SK-N-SH treated with all-trans-retinoic acid at 6 μM for 48 hours (cell line): ENCODE measurements at regions not wholly inside any gene's neighbourhood (a gene's known extent, or its start where the extent isn't known, plus 50 kb on each side); places are given as distances from the start of the nearest gene placed in this dataset.

Experiments
- ARNTL ChIP-seq: fragments of 450-650 bp; formaldehyde crosslinking; IDR thresholded peaks from 2 replicates; pipeline ENCODE4 v1.5.0; 2020; ENCODE audit warnings: low read depth, mild to moderate bottlenecking, moderate library complexity, borderline replicate concordance
- ESRRG ChIP-seq: fragments of 250-450 bp; sonication (Bioruptor Pico); IDR thresholded peaks from 2 replicates; pipeline ENCODE4 v1.6.1; 2021; ENCODE audit warnings: mild to moderate bottlenecking
- POU6F1 ChIP-seq: fragments of 250-450 bp; sonication (Bioruptor Pico); IDR thresholded peaks from 2 replicates; pipeline ENCODE4 v1.8.0; 2021; ENCODE audit warnings: low read depth, mild to moderate bottlenecking, moderate library complexity, borderline replicate concordance
- RARB ChIP-seq: fragments of 250-450 bp; sonication (Bioruptor Pico); IDR thresholded peaks from 2 replicates; pipeline ENCODE4 v1.8.0; 2021; ENCODE audit warnings: mild to moderate bottlenecking, moderate library complexity
- TCF4 ChIP-seq: fragments of 250-450 bp; sonication (Bioruptor Pico); IDR thresholded peaks from 2 replicates; pipeline ENCODE4 v1.8.0; 2021; ENCODE audit warnings: mild to moderate bottlenecking, moderate library complexity, borderline replicate concordance
- ZC3H10 ChIP-seq: fragments of 250-450 bp; sonication (Bioruptor Pico); IDR thresholded peaks from 2 replicates; pipeline ENCODE4 v1.5.1; 2021; ENCODE audit warnings: mild to moderate bottlenecking, moderate library complexity
- ZFP3 ChIP-seq: fragments of 250-450 bp; sonication (Bioruptor Pico); IDR thresholded peaks from 2 replicates; pipeline ENCODE4 v1.5.0; 2020; ENCODE audit warnings: mild to moderate bottlenecking, moderate library complexity
- ZNF8 ChIP-seq: fragments of 450-650 bp; formaldehyde crosslinking; IDR thresholded peaks from 2 replicates; pipeline ENCODE4 v1.5.0; 2020; ENCODE audit warnings: mild to moderate bottlenecking, moderate library complexity
- TF ChIP-seq, protein P1 (sequence below): fragments of 250-450 bp; sonication (Bioruptor Pico); IDR thresholded peaks from 2 replicates; pipeline ENCODE4 v1.5.0; 2020; ENCODE audit warnings: mild to moderate bottlenecking, moderate library complexity
- TF ChIP-seq, protein P2 (sequence below): fragments of 250-450 bp; sonication (Bioruptor Pico); IDR thresholded peaks from 2 replicates; pipeline ENCODE4 v1.8.0; 2020; ENCODE audit warnings: mild to moderate bottlenecking, moderate library complexity, borderline replicate concordance

- TF ChIP-seq, protein P1, sequence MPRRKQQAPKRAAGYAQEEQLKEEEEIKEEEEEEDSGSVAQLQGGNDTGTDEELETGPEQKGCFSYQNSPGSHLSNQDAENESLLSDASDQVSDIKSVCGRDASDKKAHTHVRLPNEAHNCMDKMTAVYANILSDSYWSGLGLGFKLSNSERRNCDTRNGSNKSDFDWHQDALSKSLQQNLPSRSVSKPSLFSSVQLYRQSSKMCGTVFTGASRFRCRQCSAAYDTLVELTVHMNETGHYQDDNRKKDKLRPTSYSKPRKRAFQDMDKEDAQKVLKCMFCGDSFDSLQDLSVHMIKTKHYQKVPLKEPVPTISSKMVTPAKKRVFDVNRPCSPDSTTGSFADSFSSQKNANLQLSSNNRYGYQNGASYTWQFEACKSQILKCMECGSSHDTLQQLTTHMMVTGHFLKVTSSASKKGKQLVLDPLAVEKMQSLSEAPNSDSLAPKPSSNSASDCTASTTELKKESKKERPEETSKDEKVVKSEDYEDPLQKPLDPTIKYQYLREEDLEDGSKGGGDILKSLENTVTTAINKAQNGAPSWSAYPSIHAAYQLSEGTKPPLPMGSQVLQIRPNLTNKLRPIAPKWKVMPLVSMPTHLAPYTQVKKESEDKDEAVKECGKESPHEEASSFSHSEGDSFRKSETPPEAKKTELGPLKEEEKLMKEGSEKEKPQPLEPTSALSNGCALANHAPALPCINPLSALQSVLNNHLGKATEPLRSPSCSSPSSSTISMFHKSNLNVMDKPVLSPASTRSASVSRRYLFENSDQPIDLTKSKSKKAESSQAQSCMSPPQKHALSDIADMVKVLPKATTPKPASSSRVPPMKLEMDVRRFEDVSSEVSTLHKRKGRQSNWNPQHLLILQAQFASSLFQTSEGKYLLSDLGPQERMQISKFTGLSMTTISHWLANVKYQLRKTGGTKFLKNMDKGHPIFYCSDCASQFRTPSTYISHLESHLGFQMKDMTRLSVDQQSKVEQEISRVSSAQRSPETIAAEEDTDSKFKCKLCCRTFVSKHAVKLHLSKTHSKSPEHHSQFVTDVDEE (CRISPR knock-in tag), result no peak
- no peak for TF ChIP-seq ARNTL
- TF ChIP-seq, protein P2, sequence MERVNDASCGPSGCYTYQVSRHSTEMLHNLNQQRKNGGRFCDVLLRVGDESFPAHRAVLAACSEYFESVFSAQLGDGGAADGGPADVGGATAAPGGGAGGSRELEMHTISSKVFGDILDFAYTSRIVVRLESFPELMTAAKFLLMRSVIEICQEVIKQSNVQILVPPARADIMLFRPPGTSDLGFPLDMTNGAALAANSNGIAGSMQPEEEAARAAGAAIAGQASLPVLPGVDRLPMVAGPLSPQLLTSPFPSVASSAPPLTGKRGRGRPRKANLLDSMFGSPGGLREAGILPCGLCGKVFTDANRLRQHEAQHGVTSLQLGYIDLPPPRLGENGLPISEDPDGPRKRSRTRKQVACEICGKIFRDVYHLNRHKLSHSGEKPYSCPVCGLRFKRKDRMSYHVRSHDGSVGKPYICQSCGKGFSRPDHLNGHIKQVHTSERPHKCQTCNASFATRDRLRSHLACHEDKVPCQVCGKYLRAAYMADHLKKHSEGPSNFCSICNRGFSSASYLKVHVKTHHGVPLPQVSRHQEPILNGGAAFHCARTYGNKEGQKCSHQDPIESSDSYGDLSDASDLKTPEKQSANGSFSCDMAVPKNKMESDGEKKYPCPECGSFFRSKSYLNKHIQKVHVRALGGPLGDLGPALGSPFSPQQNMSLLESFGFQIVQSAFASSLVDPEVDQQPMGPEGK (CRISPR knock-in tag), result no peak
- TF ChIP-seq POU6F1 (CRISPR knock-in tag), result no peak
- TF ChIP-seq ZC3H10, result no peak
- TF ChIP-seq RARB (CRISPR knock-in tag), result no peak
- TF ChIP-seq TCF4 (CRISPR knock-in tag), result no peak
- no peak for TF ChIP-seq ESRRG (CRISPR knock-in tag)
- TF ChIP-seq ZNF8, result no peak
- TF ChIP-seq ZFP3, result no peak
Observed at GRCh38 chr10:78774614-78774998, 294.2 kb upstream of the ZMIZ1 start.
